Erythroblast (primary cell): ENCODE measurements at regions not wholly inside any gene's neighbourhood (a gene's known extent, or its start where the extent isn't known, plus 50 kb on each side); places are given as distances from the start of the nearest gene placed in this dataset.

Source experiments
- DNase-seq, 2 experiments: peaks; one replicate each; lab custom pipeline; 2025; lab: John Stamatoyannopoulos, UW
- GATA1 ChIP-seq: IDR thresholded peaks from 2 replicates; pipeline ENCODE4 v1.6.1; 2011; ENCODE audit warnings: low read depth, mild to moderate bottlenecking, control low read depth, low read length, moderate library complexity
- POLR2A ChIP-seq: IDR thresholded peaks from 2 replicates; pipeline ENCODE4 v1.6.1; 2011; ENCODE audit warnings: mild to moderate bottlenecking, low read length

GRCh38 chr4:41839916-41840854 lies 91.7 kb upstream of the PHOX2B start:
- DNase-seq: no peak
- TF ChIP-seq POLR2A (no peak), GATA1 (no peak)

- no peak for DNase-seq
- TF ChIP-seq POLR2A (no peak), GATA1 (no peak)
Measured at GRCh38 chr4:41838590-41838989, 90.1 kb upstream of the PHOX2B start.

DNA sequence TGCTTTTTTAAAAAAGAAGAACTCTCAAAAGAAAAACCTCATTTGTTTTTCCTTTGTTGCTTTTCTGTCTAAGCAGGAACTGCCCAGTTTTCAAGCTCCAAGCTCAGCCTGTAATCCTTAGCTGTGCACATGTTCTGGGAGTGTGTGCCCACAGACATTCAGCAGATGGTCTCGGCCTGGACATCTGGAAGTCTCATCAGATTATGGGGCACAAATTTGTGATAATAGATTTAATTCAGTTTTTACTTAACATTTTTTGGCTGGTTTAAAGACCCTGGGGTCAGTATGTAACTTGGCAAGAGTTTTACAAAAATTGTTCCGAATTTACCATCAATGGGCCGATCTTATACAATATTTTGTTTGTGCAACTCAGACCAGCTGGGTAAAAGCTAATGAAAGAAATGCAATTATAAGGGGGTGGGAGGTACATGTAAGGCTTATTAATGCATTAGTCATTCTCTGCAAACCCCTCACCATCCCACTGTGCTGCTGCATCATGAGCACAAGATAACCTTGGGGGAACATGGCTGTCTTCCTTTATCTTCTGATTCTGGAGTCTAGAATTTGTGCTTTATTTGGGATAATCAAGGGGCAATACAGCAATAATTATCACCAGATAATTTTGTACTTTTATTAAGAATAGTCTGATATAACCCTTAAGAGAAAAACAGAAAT lies 86.9 kb upstream of the PHOX2B start:
- TF ChIP-seq GATA1 (no peak), POLR2A (no peak)
- no peak for DNase-seq

GRCh38 chr4:41832961-41833360 lies 84.4 kb upstream of the PHOX2B start:
- DNase-seq: no peak
- TF ChIP-seq POLR2A: no peak
- no peak for TF ChIP-seq GATA1

DNA sequence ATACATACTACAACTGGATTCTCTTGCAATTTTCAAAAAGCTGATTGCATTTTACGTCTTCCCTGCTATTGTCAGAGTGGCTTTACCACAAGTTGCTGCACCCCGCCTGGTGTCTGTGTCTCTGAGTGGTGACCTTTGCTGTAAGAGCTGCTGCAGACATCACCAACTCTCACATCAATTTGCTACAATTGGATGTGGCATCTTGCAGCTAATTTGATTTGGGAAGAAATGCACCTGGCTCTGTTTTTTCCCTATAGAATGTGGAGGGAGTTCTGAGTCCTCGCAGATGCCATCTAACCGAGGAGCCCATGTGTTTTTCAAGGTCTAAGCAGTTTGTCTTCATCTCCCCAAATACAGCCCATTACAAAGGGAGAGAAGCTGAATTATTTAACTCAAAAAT lies 73.8 kb upstream of the PHOX2B start:
- no peak for TF ChIP-seq POLR2A
- TF ChIP-seq GATA1: no peak
- no peak for DNase-seq

DNA sequence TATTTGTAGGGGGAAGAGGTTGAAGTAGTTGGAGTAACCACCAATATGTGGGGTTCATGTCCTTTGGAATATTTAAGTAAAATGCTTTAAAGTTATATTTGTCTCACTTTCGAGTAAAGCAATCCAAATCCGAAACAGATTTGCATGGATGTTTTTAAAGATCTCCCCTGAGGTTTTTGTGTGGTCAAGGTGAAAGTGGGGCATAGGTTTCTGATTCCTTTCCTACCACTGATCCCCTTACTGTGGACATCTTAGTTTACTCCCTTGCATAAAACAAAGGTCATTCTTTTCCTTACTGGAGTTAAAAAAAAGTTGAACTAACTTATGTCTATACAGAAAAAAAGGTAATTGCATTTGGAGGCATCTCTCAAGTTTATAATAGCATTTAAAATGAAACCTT lies 71.9 kb upstream of the PHOX2B start:
- no peak for TF ChIP-seq POLR2A
- no peak for TF ChIP-seq GATA1
- no peak for DNase-seq

GRCh38 chr4:41819621-41820020 lies 71.1 kb upstream of the PHOX2B start:
- TF ChIP-seq POLR2A (no peak), GATA1 (no peak)
- no peak for DNase-seq

GRCh38 chr4:41815473-41815872 lies 66.9 kb upstream of the PHOX2B start:
- TF ChIP-seq GATA1: no peak
- TF ChIP-seq POLR2A: no peak
- no peak for DNase-seq

DNA sequence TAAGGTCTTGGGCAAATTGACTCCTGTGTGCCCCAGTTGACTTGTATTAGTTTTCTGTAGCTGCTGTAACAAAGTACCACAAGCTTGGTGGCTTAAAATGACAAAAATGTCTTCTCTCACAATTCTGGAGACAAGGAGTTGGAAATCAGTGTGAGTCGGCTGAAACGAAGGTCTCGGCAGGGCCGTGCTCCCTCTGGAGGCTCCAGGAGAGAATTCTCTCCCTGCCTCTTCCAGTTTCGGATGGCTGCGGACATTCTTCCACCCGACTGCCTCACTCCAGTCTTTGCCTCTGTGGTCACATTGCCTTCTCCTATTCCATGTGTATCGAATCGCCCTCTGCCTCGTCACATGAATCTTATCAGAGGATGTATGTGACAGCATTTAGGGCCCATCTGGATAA lies 66.0 kb upstream of the PHOX2B start:
- TF ChIP-seq GATA1 (no peak), POLR2A (no peak)
- no peak for DNase-seq

DNA sequence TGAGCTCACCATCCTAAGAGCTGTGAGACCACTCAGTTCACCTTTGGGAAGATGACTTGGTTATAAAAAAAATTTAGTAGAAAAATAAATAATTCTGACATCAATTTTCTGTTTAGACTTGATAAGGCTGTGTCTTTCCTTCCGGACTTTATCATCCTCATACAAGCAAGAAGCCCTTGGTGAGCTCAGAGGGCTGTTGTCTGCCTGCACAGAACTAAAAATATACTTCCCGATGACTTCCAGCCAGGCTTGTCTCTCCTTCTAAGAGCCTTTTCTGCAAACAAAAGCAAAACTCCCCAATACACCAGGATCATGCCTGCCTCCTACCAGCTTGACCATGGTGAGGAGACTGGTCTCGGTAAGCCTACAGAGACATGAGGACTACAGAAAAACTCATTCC lies 58.3 kb upstream of the PHOX2B start:
- no peak for TF ChIP-seq GATA1
- TF ChIP-seq POLR2A: no peak
- DNase-seq: no peak

DNA sequence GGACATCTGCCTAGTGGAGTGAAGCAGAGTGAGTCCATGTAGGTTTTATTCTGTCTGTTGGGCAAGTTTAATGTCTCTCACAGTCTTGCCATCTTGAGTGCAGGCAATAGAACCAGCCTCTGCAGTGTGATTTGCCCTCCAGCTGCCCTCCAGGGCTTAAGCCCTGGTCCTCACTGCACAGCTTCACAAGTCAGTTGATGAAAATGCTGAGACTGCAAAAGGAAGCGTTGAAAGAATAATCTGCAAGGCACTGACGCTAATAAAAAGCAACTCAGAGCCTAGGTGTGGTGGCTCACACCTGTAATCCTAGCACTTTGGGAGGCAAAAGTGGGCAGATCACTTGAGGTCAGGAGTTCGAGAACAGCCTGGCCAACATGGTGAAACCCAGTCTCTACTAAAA lies 54.1 kb upstream of the PHOX2B start:
- TF ChIP-seq GATA1: no peak
- no peak for TF ChIP-seq POLR2A
- DNase-seq: no peak

DNA sequence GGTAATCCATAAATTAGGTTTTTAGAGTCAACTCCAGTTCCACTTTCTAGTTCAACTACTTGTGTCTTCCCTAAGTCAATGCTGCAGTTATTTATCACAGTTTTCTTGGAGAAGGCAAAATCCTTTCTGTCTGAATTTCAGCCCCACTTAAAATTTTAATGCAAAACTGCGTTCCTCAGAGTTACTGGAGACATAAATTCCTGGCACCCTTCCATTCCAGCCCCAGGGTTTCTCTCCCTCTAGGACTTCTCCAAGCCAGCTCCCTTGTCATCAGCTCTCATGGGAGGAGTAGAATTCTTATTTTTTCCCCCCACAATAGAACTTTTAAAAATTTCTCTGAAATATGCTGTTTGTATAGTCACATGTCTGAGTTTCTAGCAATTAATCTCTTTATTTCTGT lies 50.6 kb upstream of the PHOX2B start:
- TF ChIP-seq GATA1: no peak
- no peak for TF ChIP-seq POLR2A
- no peak for DNase-seq
